ENCODE measurements at regions not wholly inside any gene's neighbourhood (a gene's known extent, or its start where the extent isn't known, plus 50 kb on each side); places are given as distances from the start of the nearest gene placed in this dataset.
"Not testable (repeated sequence)": the region's sequence is repeated elsewhere in the genome, so short reads cannot be mapped to it uniquely, and the experiment has no call there.

- no peaks in the 10 kb centered on the region for H3K36me3 ChIP-seq (ENCODE audit: control insufficient read depth, low read length)
- no peaks in the 10 kb centered on the region for H3K9me3 ChIP-seq (ENCODE audit: control insufficient read depth, insufficient read depth, low read length)
- no peak for TF ChIP-seq EZH2phosphoT487 (IDR thresholded peaks at IDR 0.05; ENCODE audit: borderline replicate concordance, low read length)
- TF ChIP-seq, protein P1, sequence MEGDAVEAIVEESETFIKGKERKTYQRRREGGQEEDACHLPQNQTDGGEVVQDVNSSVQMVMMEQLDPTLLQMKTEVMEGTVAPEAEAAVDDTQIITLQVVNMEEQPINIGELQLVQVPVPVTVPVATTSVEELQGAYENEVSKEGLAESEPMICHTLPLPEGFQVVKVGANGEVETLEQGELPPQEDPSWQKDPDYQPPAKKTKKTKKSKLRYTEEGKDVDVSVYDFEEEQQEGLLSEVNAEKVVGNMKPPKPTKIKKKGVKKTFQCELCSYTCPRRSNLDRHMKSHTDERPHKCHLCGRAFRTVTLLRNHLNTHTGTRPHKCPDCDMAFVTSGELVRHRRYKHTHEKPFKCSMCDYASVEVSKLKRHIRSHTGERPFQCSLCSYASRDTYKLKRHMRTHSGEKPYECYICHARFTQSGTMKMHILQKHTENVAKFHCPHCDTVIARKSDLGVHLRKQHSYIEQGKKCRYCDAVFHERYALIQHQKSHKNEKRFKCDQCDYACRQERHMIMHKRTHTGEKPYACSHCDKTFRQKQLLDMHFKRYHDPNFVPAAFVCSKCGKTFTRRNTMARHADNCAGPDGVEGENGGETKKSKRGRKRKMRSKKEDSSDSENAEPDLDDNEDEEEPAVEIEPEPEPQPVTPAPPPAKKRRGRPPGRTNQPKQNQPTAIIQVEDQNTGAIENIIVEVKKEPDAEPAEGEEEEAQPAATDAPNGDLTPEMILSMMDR (IDR thresholded peaks at IDR 0.05; ENCODE audit: low read depth, low read length, poor library complexity, severe bottlenecking) = no peak
- no peak overlapping the region for H3K4me3 ChIP-seq (ENCODE audit: low read length)
- H4K20me1 ChIP-seq (ENCODE audit: control insufficient read depth, insufficient read depth, low read depth, low read length) = no peaks in the 10 kb centered on the region
- no peak overlapping the region for H3K4me2 ChIP-seq (ENCODE audit: low read length)
- no peaks in the 10 kb centered on the region for H3F3A ChIP-seq (ENCODE audit: control insufficient read depth, insufficient read depth)
- peaks cover 5% of the 10 kb centered on the region for H3K4me1 ChIP-seq (ENCODE audit: control insufficient read depth, low read length)
- H3K79me2 ChIP-seq (ENCODE audit: control insufficient read depth, low read length) = no peaks in the 10 kb centered on the region
- no peak overlapping the region for H3K27ac ChIP-seq (ENCODE audit: low read depth, low read length)
- no peaks in the 10 kb centered on the region for H3K9me2 ChIP-seq (replicated peaks; ENCODE audit: control insufficient read depth, low read length)
- H3K27me3 ChIP-seq (ENCODE audit: control insufficient read depth, low read length) = no peaks in the 10 kb centered on the region; the same call in 1 of the 2 replicates
Measured at GRCh38 chr1:244297616-244298015, 154.1 kb downstream of the ADSS2 start.

- H3K4me1 ChIP-seq (ENCODE audit: control insufficient read depth, low read length); H3K79me2 ChIP-seq (ENCODE audit: control insufficient read depth, low read length); H4K20me1 ChIP-seq (ENCODE audit: control insufficient read depth, insufficient read depth, low read depth, low read length); H3F3A ChIP-seq (ENCODE audit: control insufficient read depth, insufficient read depth); H3K36me3 ChIP-seq (ENCODE audit: control insufficient read depth, low read length); H3K27ac ChIP-seq (ENCODE audit: low read depth, low read length); H3K9me3 ChIP-seq (ENCODE audit: control insufficient read depth, insufficient read depth, low read length); H3K9me2 ChIP-seq (replicated peaks; ENCODE audit: control insufficient read depth, low read length); H3K27me3 ChIP-seq (ENCODE audit: control insufficient read depth, low read length): not testable (repeated sequence)
- Histone ChIP-seq H3K4me2 (ENCODE audit: low read length) (peak overlapping the region; percentile 84; the same call in 1 of the 2 replicates), H3K4me3 (ENCODE audit: low read length) (peak overlapping the region; percentile 71; the same call in 1 of the 2 replicates)
Measured at GRCh38 chr1:244300029-244300375, 151.7 kb downstream of the ADSS2 start.

GRCh38 chr1:244301595-244302130, 150.0 kb downstream of the ADSS2 start:
- Histone ChIP-seq H3F3A (ENCODE audit: control insufficient read depth, insufficient read depth) (no peaks in the 10 kb centered on the region), H3K9me3 (ENCODE audit: control insufficient read depth, insufficient read depth, low read length) (no peaks in the 10 kb centered on the region), H3K79me2 (ENCODE audit: control insufficient read depth, low read length) (no peaks in the 10 kb centered on the region), H3K4me2 (ENCODE audit: low read length) (no peak overlapping the region), H3K4me1 (ENCODE audit: control insufficient read depth, low read length) (peaks cover 5% of the 10 kb centered on the region), H3K9me2 (replicated peaks; ENCODE audit: control insufficient read depth, low read length) (no peaks in the 10 kb centered on the region), H3K27me3 (ENCODE audit: control insufficient read depth, low read length) (no peaks in the 10 kb centered on the region; the same call in 1 of the 2 replicates), H4K20me1 (ENCODE audit: control insufficient read depth, insufficient read depth, low read depth, low read length) (no peaks in the 10 kb centered on the region), H3K36me3 (ENCODE audit: control insufficient read depth, low read length) (no peaks in the 10 kb centered on the region), H3K27ac (ENCODE audit: low read depth, low read length) (no peak overlapping the region), H3K4me3 (ENCODE audit: low read length) (no peak overlapping the region)
- TF ChIP-seq, protein P1 (IDR thresholded peaks at IDR 0.05; ENCODE audit: low read depth, low read length, poor library complexity, severe bottlenecking) = no peak
- TF ChIP-seq EZH2phosphoT487 (IDR thresholded peaks at IDR 0.05; ENCODE audit: borderline replicate concordance, low read length) = no peak

GRCh38 chr1:244302876-244303609, 148.7 kb downstream of the ADSS2 start:
- no peak for TF ChIP-seq EZH2phosphoT487 (IDR thresholded peaks at IDR 0.05; ENCODE audit: borderline replicate concordance, low read length)
- TF ChIP-seq, protein P1 (IDR thresholded peaks at IDR 0.05; ENCODE audit: low read depth, low read length, poor library complexity, severe bottlenecking) = no peak
- Histone ChIP-seq H3F3A (ENCODE audit: control insufficient read depth, insufficient read depth) (no peaks in the 10 kb centered on the region), H3K27me3 (ENCODE audit: control insufficient read depth, low read length) (no peaks in the 10 kb centered on the region; the same call in 1 of the 2 replicates), H4K20me1 (ENCODE audit: control insufficient read depth, insufficient read depth, low read depth, low read length) (no peaks in the 10 kb centered on the region), H3K4me1 (ENCODE audit: control insufficient read depth, low read length) (peaks cover 5% of the 10 kb centered on the region), H3K79me2 (ENCODE audit: control insufficient read depth, low read length) (no peaks in the 10 kb centered on the region), H3K4me2 (ENCODE audit: low read length) (no peak overlapping the region), H3K4me3 (ENCODE audit: low read length) (no peak overlapping the region), H3K27ac (ENCODE audit: low read depth, low read length) (no peak overlapping the region), H3K36me3 (ENCODE audit: control insufficient read depth, low read length) (no peaks in the 10 kb centered on the region), H3K9me2 (replicated peaks; ENCODE audit: control insufficient read depth, low read length) (no peaks in the 10 kb centered on the region), H3K9me3 (ENCODE audit: control insufficient read depth, insufficient read depth, low read length) (no peaks in the 10 kb centered on the region)
